Hepatocyte (in vitro differentiated cells): ENCODE measurements at regions not wholly inside any gene's neighbourhood (a gene's known extent, or its start where the extent isn't known, plus 50 kb on each side); places are given as distances from the start of the nearest gene placed in this dataset.

Experiments used
- DNase-seq: peaks from one replicate; pipeline ENCODE4 v3.0.0-alpha.2; 2016; ENCODE audit warnings: low spot score
- H2AFZ ChIP-seq: fragments of 200-600 bp; sonication (generic); 2 replicates; pipeline ENCODE4 v1.6.0; 2016; ENCODE audit warnings: antibody characterized with exemption, mild to moderate bottlenecking
- H3K27ac ChIP-seq: fragments of 200-600 bp; sonication (generic); 2 replicates; pipeline ENCODE4 v1.5.1; 2016; ENCODE audit warnings: mild to moderate bottlenecking
- H3K27me3 ChIP-seq: fragments of 200-600 bp; sonication (generic); 2 replicates; pipeline ENCODE4 v1.6.1; 2016
- H3K36me3 ChIP-seq: fragments of 200-600 bp; sonication (generic); replicated peaks from 2 replicates; pipeline ENCODE4 v1.5.1; 2016; ENCODE audit warnings: low read depth; ENCODE audit not compliant: insufficient read depth
- H3K4me1 ChIP-seq: fragments of 200-600 bp; sonication (generic); 2 replicates; pipeline ENCODE4 v1.5.1; 2016; ENCODE audit warnings: mild to moderate bottlenecking, moderate library complexity; ENCODE audit not compliant: insufficient read depth
- H3K4me2 ChIP-seq: fragments of 200-600 bp; sonication (generic); 2 replicates; pipeline ENCODE4 v1.6.0; 2016
- H3K4me3 ChIP-seq: fragments of 200-600 bp; sonication (generic); 2 replicates; pipeline ENCODE4 v1.5.1; 2016; ENCODE audit warnings: mild to moderate bottlenecking
- H3K79me2 ChIP-seq: fragments of 200-600 bp; sonication (generic); 2 replicates; pipeline ENCODE4 v1.6.0; 2017; ENCODE audit warnings: mild to moderate bottlenecking
- H3K9me2 ChIP-seq: fragments of 200-600 bp; sonication (generic); replicated peaks from 2 replicates; pipeline ENCODE4 v1.6.0; 2017; ENCODE audit warnings: mild to moderate bottlenecking; ENCODE audit not compliant: insufficient read depth
- H3K9me3 ChIP-seq: fragments of 200-600 bp; sonication (generic); 2 replicates; pipeline ENCODE4 v1.5.1; 2016; ENCODE audit warnings: low read depth, mild to moderate bottlenecking
- H4K20me1 ChIP-seq: fragments of 200-600 bp; sonication (generic); 2 replicates; pipeline ENCODE4 v1.6.0; 2016; ENCODE audit warnings: mild to moderate bottlenecking; ENCODE audit not compliant: insufficient read depth, poor library complexity, severe bottlenecking
- CTCF ChIP-seq: fragments of 200-600 bp; sonication (generic); IDR thresholded peaks from 2 replicates; pipeline ENCODE4 v1.5.1; 2016; ENCODE audit warnings: antibody characterized with exemption, mild to moderate bottlenecking; ENCODE audit not compliant: poor library complexity
- EZH2 ChIP-seq: fragments of 200-600 bp; sonication (generic); IDR thresholded peaks from 2 replicates; pipeline ENCODE4 v1.6.1; 2016; ENCODE audit warnings: antibody characterized with exemption, mild to moderate bottlenecking, borderline replicate concordance
- EZH2phosphoT487 ChIP-seq: fragments of 200-600 bp; sonication (generic); IDR thresholded peaks from one replicate; pipeline ENCODE4 v1.6.1; 2018; ENCODE audit warnings: antibody characterized with exemption, mild to moderate bottlenecking, low read depth, moderate library complexity; ENCODE audit not compliant: unreplicated experiment, severe bottlenecking
- whole genome bisulfite sequencing: methylation state at CpG from one replicate; pipeline ENCODE4 v1.1.6; 2016; ENCODE audit warnings: low lambda C conversion rate; ENCODE audit errors: missing lambda C conversion rate; 5-methylcytosine and 5-hydroxymethylcytosine counted together

GRCh38 chr7:67724955-67725354, 728.3 kb downstream of the TYW1 start:
- Histone ChIP-seq H3K4me3 (no peak overlapping the region), H3K36me3 (no peaks in the 10 kb centered on the region), H3K79me2 (no peaks in the 10 kb centered on the region), H2AFZ (no peak overlapping the region), H3K4me2 (no peak overlapping the region), H3K27me3 (no peaks in the 10 kb centered on the region), H3K4me1 (peaks cover 7% of the 10 kb centered on the region), H3K9me2 (no peaks in the 10 kb centered on the region), H3K27ac (peak overlapping the region; percentile 51), H3K9me3 (no peaks in the 10 kb centered on the region), H4K20me1 (no peaks in the 10 kb centered on the region)
- TF ChIP-seq EZH2phosphoT487 (no peak), EZH2 (no peak), CTCF (no peak)
- no peak for DNase-seq
- 63% methylated on average over 2 of the region's 2 CpGs for WGBS

GRCh38 chr7:67725423-67725822, 728.8 kb downstream of the TYW1 start:
- WGBS, result 57% methylated on average over 3 of the region's 3 CpGs
- no peak for DNase-seq
- H3K4me2 ChIP-seq, result no peak overlapping the region
- no peaks in the 10 kb centered on the region for H3K27me3 ChIP-seq
- no peaks in the 10 kb centered on the region for H4K20me1 ChIP-seq
- H3K4me1 ChIP-seq, result peaks cover 7% of the 10 kb centered on the region
- H3K36me3 ChIP-seq, result no peaks in the 10 kb centered on the region
- H3K9me2 ChIP-seq, result no peaks in the 10 kb centered on the region
- TF ChIP-seq EZH2phosphoT487, result no peak
- no peak for TF ChIP-seq EZH2
- no peak for TF ChIP-seq CTCF
- no peak overlapping the region for H2AFZ ChIP-seq
- H3K27ac ChIP-seq, result peak overlapping the region; percentile 51
- H3K79me2 ChIP-seq, result no peaks in the 10 kb centered on the region
- H3K4me3 ChIP-seq, result no peak overlapping the region
- no peaks in the 10 kb centered on the region for H3K9me3 ChIP-seq

GRCh38 chr7:67729771-67730170, 733.1 kb downstream of the TYW1 start:
- WGBS, result 74% methylated on average over 7 of the region's 7 CpGs
- H3K27ac ChIP-seq, result no peak overlapping the region
- no peak for DNase-seq
- H3K4me1 ChIP-seq, result peaks cover 7% of the 10 kb centered on the region
- H3K4me3 ChIP-seq, result no peak overlapping the region
- H3K27me3 ChIP-seq, result no peaks in the 10 kb centered on the region
- H3K9me2 ChIP-seq, result no peaks in the 10 kb centered on the region
- TF ChIP-seq EZH2phosphoT487 (no peak), EZH2 (no peak), CTCF (no peak)
- H3K4me2 ChIP-seq, result no peak overlapping the region
- H3K79me2 ChIP-seq, result no peaks in the 10 kb centered on the region
- no peaks in the 10 kb centered on the region for H3K9me3 ChIP-seq
- H3K36me3 ChIP-seq, result no peaks in the 10 kb centered on the region
- no peak overlapping the region for H2AFZ ChIP-seq
- H4K20me1 ChIP-seq, result no peaks in the 10 kb centered on the region

GRCh38 chr7:67731704-67732103, 735.1 kb downstream of the TYW1 start:
- Histone ChIP-seq H3K9me2 (no peaks in the 10 kb centered on the region), H3K4me3 (no peak overlapping the region), H3K4me1 (no peaks in the 10 kb centered on the region), H3K36me3 (no peaks in the 10 kb centered on the region), H4K20me1 (no peaks in the 10 kb centered on the region), H2AFZ (no peak overlapping the region), H3K9me3 (no peaks in the 10 kb centered on the region), H3K79me2 (no peaks in the 10 kb centered on the region), H3K27me3 (no peaks in the 10 kb centered on the region), H3K27ac (no peak overlapping the region), H3K4me2 (no peak overlapping the region)
- WGBS, result 78% methylated on average over 2 of the region's 2 CpGs
- TF ChIP-seq EZH2phosphoT487, result no peak
- TF ChIP-seq EZH2, result no peak
- no peak for TF ChIP-seq CTCF
- no peak for DNase-seq
